ENCODE measurements at regions not wholly inside any gene's neighbourhood (a gene's known extent, or its start where the extent isn't known, plus 50 kb on each side); places are given as distances from the start of the nearest gene placed in this dataset.
"Not testable (repeated sequence)": the region's sequence is repeated elsewhere in the genome, so short reads cannot be mapped to it uniquely, and the experiment has no call there.

GRCh38 chr4:171007618-171008390 is 805.4 kb upstream of the GALNTL6 start:
- no peak for DNase-seq (ENCODE audit: low read depth, low spot score)

DNA sequence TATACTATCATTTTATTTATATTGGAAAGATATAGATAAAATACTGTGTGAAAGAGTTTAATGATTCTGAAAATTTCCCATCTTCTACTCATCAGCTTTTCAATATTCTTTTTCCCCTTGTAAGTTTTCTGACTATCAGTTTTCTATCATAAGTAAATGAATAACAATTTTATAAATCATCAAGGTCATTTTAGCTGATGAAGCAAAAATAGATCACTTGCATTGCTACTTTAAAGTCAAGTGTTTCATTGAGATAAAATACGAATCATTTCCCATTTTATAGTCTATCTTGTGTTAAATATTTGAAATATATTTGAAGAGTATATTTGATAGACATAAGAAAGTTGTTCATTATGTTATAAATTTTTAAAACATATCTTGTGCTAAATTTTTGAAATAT is 811.0 kb upstream of the GALNTL6 start:
- no peak for DNase-seq (ENCODE audit: low read depth, low spot score)

DNA sequence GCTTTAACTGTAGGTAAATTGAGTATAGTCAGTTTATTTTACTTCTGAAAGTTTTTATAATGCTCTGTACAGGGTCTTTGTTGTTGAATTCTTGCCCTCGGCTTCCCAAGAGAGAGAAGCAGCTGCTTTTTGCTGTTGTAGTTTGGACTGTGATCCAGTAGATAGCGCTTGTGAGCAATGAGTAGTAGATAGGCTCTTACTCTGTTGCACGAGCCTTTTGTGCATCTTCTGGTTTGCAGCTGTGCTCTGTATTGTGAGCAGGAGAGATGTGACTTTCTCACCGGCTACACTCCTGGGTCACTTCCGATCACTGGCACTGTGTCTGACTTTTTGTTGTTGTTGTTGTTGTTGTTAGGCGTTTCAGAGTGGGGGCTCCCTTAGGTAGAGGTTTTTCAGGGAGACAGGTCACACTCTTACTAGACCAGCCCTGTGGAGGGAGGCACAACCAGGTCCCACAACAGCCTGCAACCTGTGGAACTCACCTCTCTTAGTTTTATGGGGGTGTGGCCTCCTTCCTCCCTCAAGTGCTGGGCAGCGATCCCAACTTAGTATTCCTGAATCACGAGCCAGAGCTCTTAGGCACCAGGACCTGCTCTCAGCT is 822.1 kb upstream of the GALNTL6 start:
- DNase-seq (ENCODE audit: low read depth, low spot score), result no peak

DNA sequence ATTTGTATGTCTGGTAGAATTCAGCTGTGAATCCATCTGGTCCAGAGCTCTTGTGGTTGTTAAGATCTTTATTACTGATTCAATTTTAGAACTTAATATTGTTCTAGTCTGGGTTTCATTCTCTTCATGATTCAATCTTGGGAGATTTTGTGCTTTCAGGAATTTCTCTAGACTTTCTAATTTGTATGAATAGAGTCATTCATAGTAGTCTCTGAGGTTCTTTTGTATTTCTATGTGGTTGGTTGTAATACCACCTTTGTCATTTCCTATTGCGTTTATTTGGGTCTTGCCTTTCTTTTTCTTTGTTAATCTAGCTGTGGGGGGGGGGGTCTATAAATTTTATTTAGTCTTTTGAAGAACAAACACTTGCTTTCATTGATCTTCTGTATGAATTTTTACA is 824.8 kb upstream of the GALNTL6 start:
- no peak for DNase-seq (ENCODE audit: low read depth, low spot score)

GRCh38 chr4:170979736-170980135 is 833.5 kb upstream of the GALNTL6 start:
- DNase-seq (ENCODE audit: low read depth, low spot score), result no peak

- DNase-seq (ENCODE audit: low read depth, low spot score), result no peak
Observed at GRCh38 chr4:170978990-170979389, 834.2 kb upstream of the GALNTL6 start.

GRCh38 chr4:170949084-170949483 is 859.3 kb upstream of the AADAT start:
- no peak for DNase-seq (ENCODE audit: low read depth, low spot score)

DNA sequence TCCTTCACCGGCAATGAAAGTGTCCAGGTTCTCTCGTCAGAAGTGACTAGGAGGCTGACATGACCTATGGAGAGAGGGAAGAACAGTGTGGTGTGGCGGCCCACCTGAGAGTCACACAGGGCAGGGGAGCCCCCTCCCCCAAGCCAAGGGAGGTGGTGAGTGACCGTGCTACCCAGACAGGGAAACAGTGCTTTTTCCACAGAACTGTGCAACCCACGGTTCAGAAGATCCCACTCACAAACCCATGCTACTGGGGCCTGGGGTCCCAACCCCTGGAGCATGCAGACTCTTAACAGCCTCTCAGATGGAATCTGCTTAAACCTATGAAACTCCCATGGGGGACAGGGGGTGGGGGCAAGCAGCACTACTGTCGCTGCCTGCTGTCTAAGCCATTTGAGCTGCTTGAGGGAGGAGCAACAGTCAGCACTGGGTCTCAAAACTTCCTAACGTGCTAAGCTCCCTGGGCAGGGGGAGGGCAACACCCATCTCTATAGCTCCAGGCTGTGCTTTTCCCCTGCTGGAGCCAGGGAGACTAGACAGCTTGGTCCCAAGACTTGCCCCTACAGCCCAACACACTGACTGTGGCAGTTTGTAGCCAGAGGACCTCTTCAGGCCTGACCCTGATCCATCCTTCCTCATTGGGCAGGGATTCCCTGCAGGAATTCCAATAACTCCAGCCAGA is 850.4 kb upstream of the AADAT start:
- no peak for DNase-seq (ENCODE audit: low read depth, low spot score)

DNA sequence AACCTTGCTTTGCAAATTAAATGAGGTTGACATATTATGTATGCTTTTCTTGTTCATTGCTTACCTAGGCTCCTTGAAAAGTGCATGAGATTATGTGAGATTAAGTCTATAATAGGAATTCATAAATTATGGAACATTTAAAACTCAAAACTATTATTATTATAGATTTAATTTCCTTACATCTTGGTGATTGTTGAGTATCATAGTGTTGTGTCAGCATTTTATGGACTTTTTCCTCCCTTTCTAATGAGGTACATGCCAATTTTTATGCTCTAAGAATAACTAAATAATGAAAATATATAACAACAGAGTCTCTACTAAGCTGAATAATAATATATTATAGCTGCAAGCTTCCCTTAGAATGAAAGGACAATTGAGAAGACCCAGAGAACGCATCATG is 848.8 kb upstream of the AADAT start:
- DNase-seq (ENCODE audit: low read depth, low spot score), result no peak

DNA sequence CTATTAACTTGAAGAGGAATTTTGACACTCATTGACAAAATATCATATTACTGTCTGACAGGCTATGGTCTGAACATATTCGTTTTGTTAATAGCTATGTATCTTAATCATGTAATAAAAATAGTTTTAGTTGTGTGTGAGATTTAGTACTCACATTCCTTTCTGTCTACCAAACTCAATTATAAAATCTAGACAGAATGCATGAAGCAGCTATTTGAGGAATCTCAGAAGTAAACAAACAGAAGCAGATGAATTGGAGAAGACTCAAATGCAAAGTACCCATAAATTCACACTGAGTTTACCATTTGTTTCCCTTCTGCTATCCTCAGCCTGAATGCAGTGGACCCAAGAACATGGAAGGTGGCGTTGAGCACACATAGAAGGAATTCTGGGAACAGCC is 841.6 kb upstream of the AADAT start:
- no peak for DNase-seq (ENCODE audit: low read depth, low spot score)

- DNase-seq (ENCODE audit: low read depth, low spot score), result no peak
Observed at GRCh38 chr4:170888660-170889059, 798.9 kb upstream of the AADAT start.

GRCh38 chr4:170887396-170887795 is 797.6 kb upstream of the AADAT start:
- DNase-seq (ENCODE audit: low read depth, low spot score), result no peak

DNA sequence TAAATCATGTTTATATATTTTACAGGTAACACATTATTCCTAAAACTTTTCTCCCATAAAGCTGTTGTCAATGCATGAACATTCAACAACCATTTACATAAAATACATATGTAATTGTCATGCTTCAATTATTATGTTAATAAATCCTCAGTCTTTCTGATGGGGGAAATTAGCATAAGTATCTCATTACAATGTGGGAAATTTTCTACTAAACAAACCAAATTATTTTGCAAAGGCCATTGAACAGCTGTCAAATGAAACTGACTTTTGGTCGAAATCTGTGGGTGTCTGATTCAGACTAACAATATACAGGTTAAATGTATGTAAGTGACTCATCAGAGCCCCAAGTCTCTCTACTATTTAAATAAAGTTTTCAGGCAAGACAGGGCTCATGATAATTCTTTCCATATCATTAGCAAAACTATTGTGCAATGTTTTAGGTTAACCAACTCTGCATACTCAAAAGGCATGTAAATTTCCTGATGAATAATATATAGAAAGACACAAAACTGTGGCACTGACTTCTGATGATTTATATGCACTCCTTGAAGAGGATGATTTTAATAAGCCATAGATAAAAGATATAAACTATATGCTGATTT is 795.3 kb upstream of the AADAT start:
- DNase-seq (ENCODE audit: low read depth, low spot score), result no peak

DNA sequence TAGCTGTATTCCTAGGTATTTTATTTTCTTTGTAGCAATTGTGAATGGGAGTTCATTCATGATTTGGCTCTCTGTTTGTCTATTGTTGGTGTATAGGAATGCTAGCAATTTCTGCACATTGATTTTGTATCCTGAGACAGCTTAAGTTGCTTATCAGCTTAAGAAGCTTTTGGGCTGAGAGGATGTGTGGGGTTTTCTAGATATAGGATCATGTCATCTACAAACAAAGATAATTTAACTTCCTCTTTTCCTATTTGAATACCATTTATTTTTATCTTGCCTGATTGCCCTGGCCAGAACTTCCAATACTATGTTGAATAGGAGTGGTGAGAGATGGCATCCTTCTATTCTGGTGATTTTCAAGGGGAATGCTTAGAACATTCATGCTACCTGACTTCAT is 791.9 kb upstream of the AADAT start:
- not testable (repeated sequence) for DNase-seq (ENCODE audit: low read depth, low spot score)

GRCh38 chr4:170875868-170876267 is 786.1 kb upstream of the AADAT start:
- DNase-seq (ENCODE audit: low read depth, low spot score), result no peak

DNA sequence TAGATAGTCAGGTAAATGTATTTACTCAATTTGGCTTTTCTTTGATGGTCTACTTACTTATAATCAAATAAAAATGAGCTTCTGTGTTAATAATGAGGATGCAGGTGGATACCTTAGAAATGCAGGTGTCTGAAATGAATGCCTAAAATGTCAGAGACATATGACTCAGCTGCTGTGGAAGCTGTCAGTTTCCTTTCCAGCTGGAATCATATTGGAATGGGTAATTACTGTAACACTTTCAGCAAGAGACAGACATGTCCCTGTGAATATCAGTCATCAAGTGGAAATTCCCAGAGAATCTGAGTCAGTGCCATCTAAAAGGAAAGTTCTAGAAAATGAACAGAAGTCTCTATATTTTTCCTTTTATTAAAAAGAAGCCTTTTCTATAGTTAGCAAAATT is 783.0 kb upstream of the AADAT start:
- no peak for DNase-seq (ENCODE audit: low read depth, low spot score)

GRCh38 chr4:170868170-170868569 is 778.4 kb upstream of the AADAT start:
- DNase-seq (ENCODE audit: low read depth, low spot score), result no peak

DNA sequence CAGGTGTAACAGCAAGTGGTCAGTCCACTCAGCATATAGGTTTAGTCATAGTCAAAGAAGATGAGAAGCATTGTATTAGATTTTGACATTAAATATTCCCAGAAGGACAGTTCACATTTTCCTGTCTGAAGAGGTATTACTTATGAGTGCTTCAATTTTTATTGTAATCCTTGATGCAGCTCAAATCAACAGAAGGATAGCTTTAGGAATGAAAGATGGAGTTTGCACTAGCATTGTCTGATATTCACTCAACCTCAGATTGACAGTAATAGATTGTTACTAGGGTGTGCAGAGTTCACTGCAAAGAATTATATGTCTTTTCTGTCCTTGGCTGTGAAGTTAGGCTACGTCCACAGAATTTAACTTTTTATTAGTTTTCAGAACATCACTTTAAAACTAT is 764.3 kb upstream of the AADAT start:
- DNase-seq (ENCODE audit: low read depth, low spot score), result no peak

- no peak for DNase-seq (ENCODE audit: low read depth, low spot score)
Observed at GRCh38 chr4:170853422-170854021, 763.8 kb upstream of the AADAT start.

- DNase-seq (ENCODE audit: low read depth, low spot score), result no peak
Observed at GRCh38 chr4:170849969-170850368, 760.2 kb upstream of the AADAT start.

DNA sequence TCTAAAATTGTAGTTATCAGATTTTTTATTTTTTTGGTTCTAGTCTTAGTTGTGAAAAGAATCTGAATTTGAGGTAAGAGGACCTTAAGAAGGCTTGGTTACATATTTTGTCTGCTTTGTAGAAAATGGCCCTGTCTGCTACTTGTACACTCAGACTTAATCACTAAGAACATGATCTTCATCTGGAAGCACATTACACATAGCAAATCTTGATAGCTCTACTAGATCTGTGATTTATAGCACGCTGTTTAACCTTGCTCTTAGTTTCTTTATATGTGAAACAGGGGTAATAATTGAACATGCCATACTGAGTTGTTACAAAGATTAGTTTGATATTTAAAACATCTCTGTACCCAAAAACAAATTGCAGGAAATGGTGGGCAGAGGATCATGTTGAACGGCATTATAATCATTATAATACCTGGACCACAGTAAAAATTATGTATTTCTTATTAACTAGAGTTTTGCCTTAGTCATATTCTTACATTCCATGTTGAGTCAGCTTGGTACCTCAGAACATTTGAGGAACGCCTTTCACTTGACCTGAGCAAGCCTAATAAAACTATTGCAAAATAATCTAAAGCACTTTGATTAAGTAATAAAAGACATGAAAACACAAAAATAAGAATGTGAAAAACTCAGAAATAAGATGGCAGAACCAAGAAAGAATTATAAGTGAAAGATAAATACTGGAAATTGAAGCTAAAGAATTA is 738.0 kb upstream of the AADAT start:
- DNase-seq (ENCODE audit: low read depth, low spot score), result no peak
